Endothelial cell of umbilical vein (primary cell): ENCODE measurements at regions not wholly inside any gene's neighbourhood (a gene's known extent, or its start where the extent isn't known, plus 50 kb on each side); places are given as distances from the start of the nearest gene placed in this dataset.

ENCODE experiments used
- BruUV-seq: library from RNA; stranded (reverse); fragments of 400-500 nt; replicated peaks from 2 replicates; lab custom pipeline; 2021; lab: Mats Ljungman, UMichigan
- CTCF ChIA-PET: fragments of 300-600, 350-600 bp; sonication (Branson Sonifier 250); formaldehyde crosslinking; loops from one replicate; lab custom pipeline; 2021; ENCODE audit warnings: antibody characterized with exemption, inconsistent platforms; lab: Charles Lee
- POLR2A ChIA-PET: fragments of 300-600, 350-600 bp; sonication (Branson Sonifier 250); formaldehyde crosslinking; loops from one replicate; lab custom pipeline; 2021; ENCODE audit warnings: antibody characterized with exemption, inconsistent platforms; lab: Charles Lee
- DNase-seq: peaks from one replicate; pipeline ENCODE4 v3.0.0-alpha.2; 2011; ENCODE audit warnings: low read depth, low spot score
- FAIRE-seq: peaks from 2 replicates; lab custom pipeline; 2011; peaks lifted over from hg19 to GRCh38; lab: Jason Lieb, UNC
- H2AFZ ChIP-seq: 2 replicates; pipeline ENCODE4 v1.6.0; 2012; ENCODE audit warnings: low read depth, low read length, control low read depth, inconsistent platforms
- H3K27ac ChIP-seq: 2 replicates; pipeline ENCODE4 v1.5.1; 2011; ENCODE audit warnings: low read depth, mild to moderate bottlenecking, control low read depth, low read length, moderate library complexity; ENCODE audit not compliant: insufficient read depth
- H3K27me3 ChIP-seq, 2 experiments: 2 replicates each; pipeline versions ENCODE4 v1.6.0 to v1.6.1; 2011; ENCODE audit warnings: low read length in 2 of 2, mixed read lengths in 1 of 2; ENCODE audit not compliant: control insufficient read depth in 2 of 2, insufficient read depth in 2 of 2
- H3K36me3 ChIP-seq, 2 experiments: 2 replicates in 1 of 2; 3 replicates in 1 of 2; pipeline ENCODE4 v1.5.1; 2011; ENCODE audit warnings: low read length in 2 of 2, mild to moderate bottlenecking in 1 of 2, moderate library complexity in 1 of 2; ENCODE audit not compliant: control insufficient read depth in 2 of 2, insufficient read depth in 2 of 2; ENCODE audit errors: extremely low read depth in 1 of 2
- H3K4me1 ChIP-seq: 3 replicates; pipeline ENCODE4 v1.5.1; 2011; ENCODE audit warnings: mild to moderate bottlenecking, low read length; ENCODE audit not compliant: control insufficient read depth, insufficient read depth; ENCODE audit errors: extremely low read depth
- H3K4me2 ChIP-seq: 2 replicates; pipeline ENCODE4 v1.6.1; 2011; ENCODE audit warnings: low read length, control low read depth, mixed read lengths; ENCODE audit not compliant: insufficient read depth
- H3K4me3 ChIP-seq, 3 experiments: fragments of 200-600 bp in 1 of 3; sonication (generic), shearing (Covaris generic) in 1 of 3; replicated peaks in 1 of 3; 2 replicates each; pipeline ENCODE4 v1.5.1; 2011 to 2016; ENCODE audit warnings: control low read depth in 3 of 3, low read length in 3 of 3, mild to moderate bottlenecking in 2 of 3, inconsistent platforms in 1 of 3, low read depth in 1 of 3, moderate library complexity in 1 of 3; ENCODE audit not compliant: insufficient read depth in 1 of 3
- H3K79me2 ChIP-seq: 2 replicates; pipeline ENCODE4 v1.6.0; 2012; ENCODE audit warnings: low read length, inconsistent platforms; ENCODE audit not compliant: control insufficient read depth, insufficient read depth
- H3K9ac ChIP-seq: replicated peaks from 2 replicates; pipeline ENCODE3; 2011; ENCODE audit warnings: low read length, control low read depth; ENCODE audit not compliant: insufficient read depth; ENCODE audit errors: extremely low read depth
- H3K9me1 ChIP-seq: replicated peaks from 3 replicates; pipeline ENCODE4 v1.6.0; 2011; ENCODE audit warnings: mild to moderate bottlenecking, low read length; ENCODE audit not compliant: control insufficient read depth, insufficient read depth; ENCODE audit errors: extremely low read depth
- H3K9me3 ChIP-seq: replicated peaks from 2 replicates; pipeline ENCODE4 v1.5.1; 2012; ENCODE audit warnings: low read length, inconsistent platforms; ENCODE audit not compliant: control insufficient read depth, insufficient read depth
- H4K20me1 ChIP-seq: replicated peaks from 2 replicates; pipeline ENCODE3; 2011; ENCODE audit warnings: mild to moderate bottlenecking, low read length; ENCODE audit not compliant: control insufficient read depth, insufficient read depth; ENCODE audit errors: extremely low read depth
- CTCF ChIP-seq, 2 donors: IDR thresholded peaks; 1 replicate in 1 of 2; 2 replicates in 1 of 2; pipeline ENCODE4 v1.5.1; 2011; ENCODE audit warnings: low read length in 2 of 2, mild to moderate bottlenecking in 2 of 2, moderate library complexity in 2 of 2, control low read depth in 1 of 2, inconsistent platforms in 1 of 2, low read depth in 1 of 2; ENCODE audit not compliant: insufficient read depth in 1 of 2; ENCODE audit errors: extremely low read depth in 1 of 2
- EZH2 ChIP-seq: IDR thresholded peaks from 2 replicates; pipeline ENCODE4 v1.6.1; 2012; ENCODE audit warnings: borderline replicate concordance, low read depth, mild to moderate bottlenecking, moderate library complexity, low read length, inconsistent platforms; ENCODE audit not compliant: severe bottlenecking
- FOS ChIP-seq: IDR thresholded peaks from 2 replicates; pipeline ENCODE4 v1.6.1; 2011; ENCODE audit warnings: mild to moderate bottlenecking, low read length, moderate library complexity, borderline replicate concordance; ENCODE audit not compliant: insufficient read depth
- GATA2 ChIP-seq: IDR thresholded peaks from 2 replicates; pipeline ENCODE4 v1.7.0; 2011; ENCODE audit warnings: low read depth, mild to moderate bottlenecking, moderate library complexity, mixed read lengths, low read length; ENCODE audit not compliant: insufficient read length, insufficient read depth
- JUN ChIP-seq: IDR thresholded peaks from 2 replicates; pipeline ENCODE4 v1.6.1; 2011; ENCODE audit warnings: borderline replicate concordance, low read depth; ENCODE audit not compliant: insufficient read length, insufficient read depth
- MAX ChIP-seq: IDR thresholded peaks from 2 replicates; pipeline ENCODE4 v1.6.1; 2011; ENCODE audit not compliant: insufficient read depth, insufficient read length
- MYC ChIP-seq: IDR thresholded peaks from one replicate; pipeline ENCODE4 v1.6.1; 2011; ENCODE audit warnings: mild to moderate bottlenecking, low read depth, low read length
- POLR2A ChIP-seq: IDR thresholded peaks from 2 replicates; pipeline ENCODE4 v1.6.1; 2012; ENCODE audit warnings: low read depth, mild to moderate bottlenecking, control low read depth, low read length
- POLR2AphosphoS5 ChIP-seq: IDR thresholded peaks from 2 replicates; pipeline ENCODE4 v1.6.1; 2012; ENCODE audit warnings: low read depth, mild to moderate bottlenecking, control low read depth, low read length, moderate library complexity; ENCODE audit not compliant: insufficient read depth
- dilution Hi-C: fragments of 300-500 bp; cut with MboI; formaldehyde crosslinking; loops from one replicate; pipeline ENCODE4 v1.15.0; 2019; ENCODE audit warnings: low sequenced_read_pairs; ENCODE audit not compliant: extremely low pct_ligation_motif_present
- intact Hi-C: fragments of 100-400 bp; cut with micrococcal nuclease; formaldehyde crosslinking; loops from one replicate; pipeline ENCODE4 v1.10.0; 2022

- H3K9ac ChIP-seq = no peak overlapping the region
- no peak overlapping the region for H3K4me3 ChIP-seq
- H3K27me3 ChIP-seq = peaks cover 2 to 5% of the 10 kb centered on the region in 2 experiments
- no peaks in the 10 kb centered on the region for H3K79me2 ChIP-seq
- intact Hi-C loops = no loop called here
- H3K4me2 ChIP-seq = no peak overlapping the region
- dilution Hi-C loops = no loop called here
- ChIA-PET POLR2A (no interaction called here), CTCF (no interaction called here)
- H3K27ac ChIP-seq = no peak overlapping the region
- no peaks in the 10 kb centered on the region for H3K4me1 ChIP-seq
- FAIRE-seq (no peak), DNase-seq (no peak)
- TF ChIP-seq POLR2AphosphoS5 (no peak), CTCF (IDR thresholded peaks at IDR 0.05; ENCODE audit: extremely low read depth in 1 of 2, insufficient read depth in 1 of 2, low read depth in 1 of 2, low read length in 2 of 2) (no peak), JUN (no peak), FOS (no peak), GATA2 (no peak), MYC (no peak), POLR2A (no peak), EZH2 (no peak), MAX (no peak)
- no peaks in the 10 kb centered on the region for H3K9me3 ChIP-seq
- BruUV-seq = no TSS peak
- no peaks in the 10 kb centered on the region for H4K20me1 ChIP-seq
- H3K36me3 ChIP-seq = no peaks in the 10 kb centered on the region
- no peak overlapping the region for H2AFZ ChIP-seq
- no peaks in the 10 kb centered on the region for H3K9me1 ChIP-seq
Observed at GRCh38 chr3:113141543-113141942, 69.8 kb upstream of the BOC start.
